Erythroblast (primary cell): ENCODE measurements at regions not wholly inside any gene's neighbourhood (a gene's known extent, or its start where the extent isn't known, plus 50 kb on each side); places are given as distances from the start of the nearest gene placed in this dataset.

Experiments used
- GATA1 ChIP-seq: IDR thresholded peaks from 2 replicates; pipeline ENCODE4 v1.6.1; 2011; ENCODE audit warnings: low read depth, mild to moderate bottlenecking, control low read depth, low read length, moderate library complexity
- POLR2A ChIP-seq: IDR thresholded peaks from 2 replicates; pipeline ENCODE4 v1.6.1; 2011; ENCODE audit warnings: mild to moderate bottlenecking, low read length

GRCh38 chr11:23577296-23577695 lies 717.0 kb upstream of the CCDC179 start:
- no peak for TF ChIP-seq POLR2A
- TF ChIP-seq GATA1, result no peak
